Mesendoderm (in vitro differentiated cells): ENCODE measurements at regions not wholly inside any gene's neighbourhood (a gene's known extent, or its start where the extent isn't known, plus 50 kb on each side); places are given as distances from the start of the nearest gene placed in this dataset.
A peak's percentile ranks its signal among the peaks of the same experiment; 100 is the strongest.

Experiments
- DNase-seq: peaks from one replicate; pipeline ENCODE4 v3.0.0; 2013
- H2AK5ac ChIP-seq: 2 replicates; pipeline ENCODE4 v1.6.1; 2013; ENCODE audit warnings: low read length, inconsistent platforms
- H2BK120ac ChIP-seq: 2 replicates; pipeline ENCODE4 v1.6.1; 2013; ENCODE audit warnings: low read depth, mild to moderate bottlenecking, low read length, moderate library complexity, mixed read lengths
- H2BK15ac ChIP-seq: replicated peaks from 2 replicates; pipeline ENCODE4 v1.6.1; 2013; ENCODE audit warnings: low read depth, mild to moderate bottlenecking, moderate library complexity
- H2BK5ac ChIP-seq: 2 replicates; pipeline ENCODE4 v1.6.1; 2013; ENCODE audit warnings: low read length, inconsistent platforms
- H3K18ac ChIP-seq: 2 replicates; pipeline ENCODE4 v1.6.1; 2013; ENCODE audit warnings: mild to moderate bottlenecking, low read length, mixed read lengths
- H3K23ac ChIP-seq: one replicate; pipeline ENCODE4 v1.6.1; 2013; ENCODE audit warnings: low read length
- H3K27ac ChIP-seq: 2 replicates; pipeline ENCODE4 v1.5.1; 2013; ENCODE audit warnings: low read depth, mild to moderate bottlenecking, inconsistent platforms, low read length, moderate library complexity
- H3K27me3 ChIP-seq: 2 replicates; pipeline ENCODE4 v1.6.1; 2013; ENCODE audit warnings: low read length, control low read depth, mild to moderate bottlenecking, inconsistent platforms; ENCODE audit not compliant: insufficient read depth, poor library complexity
- H3K36me3 ChIP-seq: 2 replicates; pipeline ENCODE4 v1.6.1; 2013; ENCODE audit warnings: low read length, inconsistent platforms; ENCODE audit not compliant: control insufficient read depth, insufficient read depth
- H3K4ac ChIP-seq: one replicate; pipeline ENCODE4 v1.6.1; 2013; ENCODE audit warnings: low read depth, mild to moderate bottlenecking, low read length, moderate library complexity
- H3K4me1 ChIP-seq: 2 replicates; pipeline ENCODE4 v1.6.1; 2013; ENCODE audit warnings: low read depth, low read length, inconsistent platforms; ENCODE audit not compliant: control insufficient read depth
- H3K4me2 ChIP-seq: 2 replicates; pipeline ENCODE4 v1.6.1; 2013; ENCODE audit warnings: low read length
- H3K4me3 ChIP-seq: 2 replicates; pipeline ENCODE4 v1.5.1; 2013; ENCODE audit warnings: mild to moderate bottlenecking, low read length
- H3K56ac ChIP-seq: one replicate; pipeline ENCODE4 v1.6.1; 2013; ENCODE audit warnings: low read length
- H3K79me1 ChIP-seq: 2 replicates; pipeline ENCODE4 v1.6.1; 2013; ENCODE audit warnings: low read length, inconsistent platforms
- H3K79me2 ChIP-seq: 2 replicates; pipeline ENCODE4 v1.6.1; 2013; ENCODE audit warnings: mild to moderate bottlenecking, low read length; ENCODE audit not compliant: control insufficient read depth, insufficient read depth
- H3K9ac ChIP-seq: 2 replicates; pipeline ENCODE4 v1.6.1; 2013; ENCODE audit warnings: low read length, inconsistent platforms
- H4K5ac ChIP-seq: one replicate; pipeline ENCODE4 v1.6.1; 2013; ENCODE audit warnings: low read length
- H4K8ac ChIP-seq: one replicate; pipeline ENCODE4 v1.6.1; 2013; ENCODE audit warnings: low read depth, mild to moderate bottlenecking, control low read depth, low read length, moderate library complexity
- WGBS: extraction: QIAGEN DNeasy Blood & Tissue Kit; methylation state at CpG from one replicate; pipeline ENCODE4 v1.1.7; 2013; ENCODE audit warnings: low lambda C conversion rate, missing lambda C conversion rate; ENCODE audit not compliant: insufficient coverage; ENCODE audit errors: extremely low coverage; 5-methylcytosine and 5-hydroxymethylcytosine counted together

DNA sequence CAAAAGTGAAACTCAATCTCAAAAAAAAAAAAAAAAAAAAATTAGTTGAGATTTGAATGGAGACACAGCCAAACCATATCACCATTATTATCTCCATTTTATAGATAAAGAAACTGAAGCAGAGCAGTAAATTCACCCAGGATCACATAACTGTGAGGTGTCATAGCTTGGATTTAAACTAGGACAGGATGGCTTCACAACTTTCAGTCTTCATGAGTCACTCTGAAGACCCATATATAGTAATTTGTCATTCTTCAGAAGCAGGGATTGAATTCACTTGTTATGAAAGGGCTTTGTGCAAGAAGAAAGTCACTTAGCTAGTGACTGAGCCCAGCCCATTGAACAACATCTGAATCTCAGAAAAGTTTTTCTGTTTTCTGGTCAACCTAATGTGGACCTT, 60.5 kb upstream of the LRIG1 start:
- H3K56ac ChIP-seq: no peak overlapping the region
- H3K4me1 ChIP-seq: no peaks in the 10 kb centered on the region
- no peak overlapping the region for H2AK5ac ChIP-seq
- H3K79me1 ChIP-seq: no peaks in the 10 kb centered on the region
- no peak overlapping the region for H3K4me2 ChIP-seq
- no peak overlapping the region for H3K23ac ChIP-seq
- no peak overlapping the region for H4K5ac ChIP-seq
- H3K27ac ChIP-seq: no peak overlapping the region
- H3K27me3 ChIP-seq: no peaks in the 10 kb centered on the region
- H3K18ac ChIP-seq: no peak overlapping the region
- no peak overlapping the region for H3K9ac ChIP-seq
- no peak overlapping the region for H2BK120ac ChIP-seq
- no peak overlapping the region for H4K8ac ChIP-seq
- H3K4me3 ChIP-seq: no peak overlapping the region
- H2BK15ac ChIP-seq: no peak overlapping the region
- no peak for DNase-seq
- H3K79me2 ChIP-seq: no peaks in the 10 kb centered on the region
- no peaks in the 10 kb centered on the region for H3K36me3 ChIP-seq
- no peak overlapping the region for H2BK5ac ChIP-seq
- H3K4ac ChIP-seq: no peak overlapping the region

DNA sequence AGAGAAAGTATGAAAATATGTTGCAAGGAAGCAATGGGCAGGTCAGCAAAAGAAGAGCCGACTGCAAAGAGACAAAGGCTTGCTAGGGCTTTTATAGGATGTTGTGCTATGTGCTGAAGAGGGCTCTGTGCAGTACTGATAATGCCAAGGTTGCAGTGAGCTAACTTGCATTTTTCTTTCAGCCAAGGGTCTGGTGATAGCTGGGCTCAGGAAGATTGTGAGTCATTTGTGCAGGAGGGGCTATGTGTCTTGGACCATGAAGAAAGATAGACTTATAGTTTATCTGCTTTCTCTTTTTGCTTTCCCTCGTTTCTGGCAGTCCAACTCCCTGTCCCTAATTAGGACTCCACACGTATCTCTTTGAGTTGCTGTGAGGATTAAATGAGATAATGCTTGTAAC, 64.5 kb upstream of the LRIG1 start:
- Histone ChIP-seq H3K4me2 (no peak overlapping the region), H4K5ac (no peak overlapping the region), H3K56ac (no peak overlapping the region), H3K79me1 (no peaks in the 10 kb centered on the region), H3K4me3 (no peak overlapping the region), H3K27me3 (no peaks in the 10 kb centered on the region), H2AK5ac (no peak overlapping the region), H4K8ac (no peak overlapping the region), H2BK5ac (no peak overlapping the region), H3K27ac (no peak overlapping the region), H3K18ac (no peak overlapping the region), H3K36me3 (no peaks in the 10 kb centered on the region), H3K9ac (no peak overlapping the region), H3K4me1 (no peaks in the 10 kb centered on the region), H2BK15ac (no peak overlapping the region), H3K79me2 (no peaks in the 10 kb centered on the region), H2BK120ac (no peak overlapping the region), H3K4ac (no peak overlapping the region), H3K23ac (no peak overlapping the region)
- WGBS: no CpG with 5 or more reads among the region's 3 CpGs
- DNase-seq: no peak

- no peak overlapping the region for H3K27ac ChIP-seq
- WGBS: no CpG with 5 or more reads among the region's 2 CpGs
- no peak for DNase-seq
Measured at GRCh38 chr3:66567077-66567476, 66.3 kb upstream of the LRIG1 start.

GRCh38 chr3:66572090-66572675, 71.4 kb upstream of the LRIG1 start:
- no peak overlapping the region for H4K8ac ChIP-seq
- no peak overlapping the region for H3K27ac ChIP-seq
- H3K56ac ChIP-seq: no peak overlapping the region
- H3K79me2 ChIP-seq: no peaks in the 10 kb centered on the region
- H3K79me1 ChIP-seq: no peaks in the 10 kb centered on the region
- no peak overlapping the region for H3K4me2 ChIP-seq
- no peak overlapping the region for H4K5ac ChIP-seq
- H2BK5ac ChIP-seq: no peak overlapping the region
- H3K9ac ChIP-seq: no peak overlapping the region
- H3K23ac ChIP-seq: no peak overlapping the region
- H3K27me3 ChIP-seq: no peaks in the 10 kb centered on the region
- H3K36me3 ChIP-seq: no peaks in the 10 kb centered on the region
- peaks cover 3% of the 10 kb centered on the region for H3K4me1 ChIP-seq
- H2BK15ac ChIP-seq: no peak overlapping the region
- H3K4ac ChIP-seq: no peak overlapping the region
- WGBS: no CpG with 5 or more reads among the region's 5 CpGs
- no peak overlapping the region for H2BK120ac ChIP-seq
- no peak overlapping the region for H3K4me3 ChIP-seq
- H3K18ac ChIP-seq: no peak overlapping the region
- H2AK5ac ChIP-seq: no peak overlapping the region
- no peak for DNase-seq

More at GRCh38 chr3:66567077-66567476, 66.3 kb upstream of the LRIG1 start:
- H3K36me3 ChIP-seq: no peaks in the 10 kb centered on the region
- H2BK120ac ChIP-seq: no peak overlapping the region
- H2BK15ac ChIP-seq: no peak overlapping the region
- H4K8ac ChIP-seq: no peak overlapping the region
- no peak overlapping the region for H3K56ac ChIP-seq
- H3K18ac ChIP-seq: no peak overlapping the region
- no peak overlapping the region for H3K4me2 ChIP-seq
- H3K79me1 ChIP-seq: no peaks in the 10 kb centered on the region
- H2AK5ac ChIP-seq: no peak overlapping the region
- H3K79me2 ChIP-seq: no peaks in the 10 kb centered on the region
- H2BK5ac ChIP-seq: no peak overlapping the region
- H3K27me3 ChIP-seq: no peaks in the 10 kb centered on the region
- H3K23ac ChIP-seq: no peak overlapping the region
- H3K4me3 ChIP-seq: no peak overlapping the region
- no peak overlapping the region for H4K5ac ChIP-seq
- no peak overlapping the region for H3K4ac ChIP-seq
- no peak overlapping the region for H3K9ac ChIP-seq
- no peaks in the 10 kb centered on the region for H3K4me1 ChIP-seq

GRCh38 chr3:66572938-66573710, 72.3 kb upstream of the LRIG1 start:
- peak; percentile 87 for DNase-seq
- no peak overlapping the region for H2AK5ac ChIP-seq
- no CpG with 5 or more reads among the region's 14 CpGs for WGBS

GRCh38 chr3:66574091-66574490, 73.3 kb upstream of the LRIG1 start:
- Histone ChIP-seq H3K4me1 (peaks cover 3% of the 10 kb centered on the region), H3K18ac (no peak overlapping the region), H2BK5ac (no peak overlapping the region), H3K27me3 (no peaks in the 10 kb centered on the region), H3K4me3 (no peak overlapping the region), H3K4me2 (no peak overlapping the region), H2BK120ac (no peak overlapping the region), H3K36me3 (no peaks in the 10 kb centered on the region), H4K5ac (no peak overlapping the region), H3K27ac (no peak overlapping the region), H3K79me1 (no peaks in the 10 kb centered on the region), H3K23ac (no peak overlapping the region), H2BK15ac (no peak overlapping the region), H2AK5ac (no peak overlapping the region), H3K56ac (no peak overlapping the region), H3K4ac (no peak overlapping the region), H3K79me2 (no peaks in the 10 kb centered on the region), H3K9ac (no peak overlapping the region), H4K8ac (no peak overlapping the region)
- DNase-seq: no peak
- no CpG with 5 or more reads among the region's 2 CpGs for WGBS

More at GRCh38 chr3:66572938-66573710, 72.3 kb upstream of the LRIG1 start:
- H3K79me2 ChIP-seq: no peaks in the 10 kb centered on the region
- no peaks in the 10 kb centered on the region for H3K79me1 ChIP-seq
- no peak overlapping the region for H2BK15ac ChIP-seq
- no peak overlapping the region for H3K4ac ChIP-seq
- no peak overlapping the region for H3K27ac ChIP-seq
- H2BK120ac ChIP-seq: no peak overlapping the region
- H3K23ac ChIP-seq: no peak overlapping the region
- no peak overlapping the region for H2BK5ac ChIP-seq
- no peak overlapping the region for H3K9ac ChIP-seq
- peak overlapping the region; percentile 42 for H3K4me2 ChIP-seq
- no peaks in the 10 kb centered on the region for H3K27me3 ChIP-seq
- H4K5ac ChIP-seq: peak overlapping the region; percentile 88
- H4K8ac ChIP-seq: no peak overlapping the region
- H3K36me3 ChIP-seq: no peaks in the 10 kb centered on the region
- no peak overlapping the region for H3K18ac ChIP-seq
- peaks cover 3% of the 10 kb centered on the region for H3K4me1 ChIP-seq
- H3K4me3 ChIP-seq: no peak overlapping the region
- H3K56ac ChIP-seq: peak overlapping the region; percentile 72
